Spinal cord (tissue), 9 donors: ENCODE measurements at regions not wholly inside any gene's neighbourhood (a gene's known extent, or its start where the extent isn't known, plus 50 kb on each side); places are given as distances from the start of the nearest gene placed in this dataset.

ENCODE experiments used
- DNase-seq, 6 donors: peaks; one replicate each; pipeline versions ENCODE4 v3.0.0 to v3.0.0-alpha.2; 2013 to 2015; ENCODE audit warnings: low spot score in 6 of 6, low read depth in 4 of 6
- H3K27ac ChIP-seq: one replicate; pipeline ENCODE4 v1.5.1; 2013; ENCODE audit warnings: low read depth, low read length, control low read depth
- H3K27me3 ChIP-seq: one replicate; pipeline ENCODE4 v1.6.1; 2013; ENCODE audit warnings: low read length; ENCODE audit not compliant: control insufficient read depth, insufficient read depth
- H3K36me3 ChIP-seq: one replicate; pipeline ENCODE4 v1.6.1; 2013; ENCODE audit warnings: low read length; ENCODE audit not compliant: control insufficient read depth, insufficient read depth
- H3K4me1 ChIP-seq: one replicate; pipeline ENCODE4 v1.6.1; 2013; ENCODE audit warnings: low read length; ENCODE audit not compliant: control insufficient read depth, insufficient read depth
- H3K4me3 ChIP-seq: one replicate; pipeline ENCODE4 v1.5.1; 2013; ENCODE audit warnings: low read depth, low read length, control low read depth
- H3K9me3 ChIP-seq: one replicate; pipeline ENCODE4 v1.6.1; 2013; ENCODE audit warnings: low read length; ENCODE audit not compliant: control insufficient read depth, insufficient read depth
- WGBS: methylation state at CpG from one replicate; pipeline ENCODE4 v1.1.5; 2013; ENCODE audit warnings: missing lambda C conversion rate; ENCODE audit not compliant: insufficient coverage; 5-methylcytosine and 5-hydroxymethylcytosine counted together
- donor health status: healthy.

GRCh38 chr21:38989745-38990423 is 184.2 kb downstream of the ETS2 start:
- H3K27me3 ChIP-seq = peaks cover 4% of the 10 kb centered on the region
- peak in 4 of 6 donors; percentile 71 to 91 (median 83) for DNase-seq
- 12% methylated on average over 10 of the region's 17 CpGs for whole genome bisulfite sequencing
- H3K27ac ChIP-seq = peak overlapping the region; percentile 76
- H3K4me1 ChIP-seq = peaks cover 69% of the 10 kb centered on the region
- no peak overlapping the region for H3K4me3 ChIP-seq
- H3K36me3 ChIP-seq = no peaks in the 10 kb centered on the region
- no peaks in the 10 kb centered on the region for H3K9me3 ChIP-seq

GRCh38 chr21:38989379-38989744 is 183.6 kb downstream of the ETS2 start:
- Histone ChIP-seq H3K36me3 (no peaks in the 10 kb centered on the region), H3K9me3 (no peaks in the 10 kb centered on the region), H3K4me3 (no peak overlapping the region), H3K4me1 (peaks cover 72% of the 10 kb centered on the region), H3K27me3 (peaks cover 4% of the 10 kb centered on the region), H3K27ac (peak overlapping the region; percentile 76)
- DNase-seq = no peak
- no CpG with 5 or more reads among the region's 11 CpGs for WGBS

- no peaks in the 10 kb centered on the region for H3K36me3 ChIP-seq
- no peaks in the 10 kb centered on the region for H3K9me3 ChIP-seq
- 57% methylated on average over 28 of the region's 29 CpGs for WGBS
- H3K27me3 ChIP-seq = peaks cover 4% of the 10 kb centered on the region
- peaks cover 69% of the 10 kb centered on the region for H3K4me1 ChIP-seq
- H3K27ac ChIP-seq = peak overlapping the region; percentile 76
- H3K4me3 ChIP-seq = no peak overlapping the region
- DNase-seq = peak in 2 of 6 donors; percentile 29 to 75
Observed at GRCh38 chr21:38988509-38989378, 183.0 kb downstream of the ETS2 start.

- no peaks in the 10 kb centered on the region for H3K36me3 ChIP-seq
- 34% methylated on average over 8 of the region's 12 CpGs for WGBS
- peak in 1 of 6 donors; percentile 50 for DNase-seq
- H3K27ac ChIP-seq = peak overlapping the region; percentile 48
- H3K4me1 ChIP-seq = peaks cover 67% of the 10 kb centered on the region
- H3K27me3 ChIP-seq = peaks cover 4% of the 10 kb centered on the region
- no peaks in the 10 kb centered on the region for H3K9me3 ChIP-seq
- no peak overlapping the region for H3K4me3 ChIP-seq
Observed at GRCh38 chr21:38987633-38988508, 182.1 kb downstream of the ETS2 start.

GRCh38 chr21:38986806-38987632 is 181.3 kb downstream of the ETS2 start:
- DNase-seq = peak in 1 of 6 donors; percentile 86
- peaks cover 60% of the 10 kb centered on the region for H3K4me1 ChIP-seq
- H3K9me3 ChIP-seq = no peaks in the 10 kb centered on the region
- H3K27me3 ChIP-seq = peaks cover 4% of the 10 kb centered on the region
- no peaks in the 10 kb centered on the region for H3K36me3 ChIP-seq
- peak overlapping the region; percentile 48 for H3K27ac ChIP-seq
- no peak overlapping the region for H3K4me3 ChIP-seq
- WGBS = 31% methylated on average over 10 of the region's 13 CpGs

- Histone ChIP-seq H3K27ac (no peak overlapping the region), H3K9me3 (no peaks in the 10 kb centered on the region), H3K36me3 (no peaks in the 10 kb centered on the region), H3K4me3 (no peak overlapping the region), H3K4me1 (peaks cover 53% of the 10 kb centered on the region), H3K27me3 (peaks cover 4% of the 10 kb centered on the region)
- WGBS = 100% methylated on average over 1 of the region's 5 CpGs
- no peak for DNase-seq
Observed at GRCh38 chr21:38986406-38986805, 180.7 kb downstream of the ETS2 start.

DNA sequence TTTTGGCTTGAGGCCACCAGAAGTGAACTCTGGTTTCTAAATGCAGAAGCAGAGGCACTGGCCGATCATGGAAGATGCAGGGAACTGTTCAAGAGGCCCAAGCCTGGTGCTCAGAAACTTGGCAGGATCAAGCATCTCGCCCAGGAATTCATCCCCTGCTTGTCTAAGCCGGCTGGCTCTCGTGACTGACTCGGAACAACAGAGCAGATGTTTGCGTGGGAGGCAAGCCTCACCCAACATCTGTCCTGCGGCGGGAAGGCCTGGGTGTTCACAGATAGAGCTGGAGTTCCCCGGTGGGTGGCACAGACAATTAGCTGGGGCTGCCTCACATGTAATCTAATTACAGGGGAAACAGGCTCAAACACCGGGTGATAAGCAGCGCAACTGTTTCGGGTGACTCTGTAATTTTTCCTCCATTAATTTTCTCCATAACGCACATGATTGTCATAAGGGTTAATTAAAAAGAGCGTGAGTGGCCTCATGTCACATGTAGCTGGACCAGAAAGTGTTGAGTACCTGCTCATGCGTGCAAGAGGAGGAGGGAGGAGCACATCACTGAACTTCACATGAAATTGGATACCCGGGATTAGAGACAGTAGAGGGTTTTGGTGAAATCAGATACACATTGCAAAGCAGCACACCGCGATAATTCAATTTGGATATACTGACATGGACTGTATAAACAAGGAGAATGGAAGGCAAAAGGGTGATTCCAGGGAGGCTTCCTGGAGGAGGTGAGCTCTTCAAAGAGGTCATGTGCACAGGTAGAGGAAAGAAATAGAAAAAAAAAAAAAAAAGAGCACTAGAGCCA is 180.0 kb downstream of the ETS2 start:
- Histone ChIP-seq H3K27me3 (peaks cover 4% of the 10 kb centered on the region), H3K36me3 (no peaks in the 10 kb centered on the region), H3K4me3 (no peak overlapping the region), H3K4me1 (peaks cover 51% of the 10 kb centered on the region), H3K9me3 (no peaks in the 10 kb centered on the region), H3K27ac (peak overlapping the region; percentile 1)
- DNase-seq = peak in 2 of 6 donors; percentile 64 to 82
- 52% methylated on average over 14 of the region's 18 CpGs for WGBS

DNA sequence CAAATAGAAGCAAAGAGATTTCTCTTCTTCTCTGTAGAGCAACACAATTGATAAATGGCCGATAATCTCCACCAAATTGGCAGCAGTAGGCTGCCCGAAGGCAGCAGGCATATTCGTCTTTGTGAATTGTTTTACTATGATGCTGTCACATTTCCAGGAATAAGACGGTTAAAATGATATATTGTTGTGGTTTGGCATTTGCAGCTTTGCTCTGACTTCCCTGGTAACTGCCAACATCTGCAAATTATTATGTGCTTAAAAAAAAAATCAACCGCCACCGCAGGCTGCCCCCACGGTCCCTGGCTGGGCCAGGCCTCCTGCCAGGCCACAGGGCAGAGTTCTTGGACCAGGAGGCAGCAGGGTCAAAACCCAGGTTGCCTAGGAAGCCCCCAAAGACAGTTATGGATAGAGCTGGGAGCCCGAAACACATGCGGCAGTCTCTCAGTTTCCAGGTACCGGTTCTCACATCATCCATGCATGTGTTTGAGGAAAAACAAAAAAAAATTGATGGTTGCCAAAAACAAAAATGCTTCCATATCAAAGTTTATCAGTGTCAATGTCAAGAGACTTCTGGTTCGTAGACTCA is 179.3 kb downstream of the ETS2 start:
- no peak overlapping the region for H3K27ac ChIP-seq
- H3K27me3 ChIP-seq = peaks cover 4% of the 10 kb centered on the region
- no peak overlapping the region for H3K4me3 ChIP-seq
- 53% methylated on average over 9 of the region's 11 CpGs for WGBS
- H3K36me3 ChIP-seq = no peaks in the 10 kb centered on the region
- DNase-seq = peak in 2 of 6 donors; percentile 39 to 85
- peaks cover 44% of the 10 kb centered on the region for H3K4me1 ChIP-seq
- H3K9me3 ChIP-seq = no peaks in the 10 kb centered on the region
